Esophagus muscularis mucosa (tissue), 4 donors: ENCODE measurements at regions not wholly inside any gene's neighbourhood (a gene's known extent, or its start where the extent isn't known, plus 50 kb on each side); places are given as distances from the start of the nearest gene placed in this dataset.

Source experiments
- CTCF ChIP-seq, 3 experiments: fragments of 200-600 bp in 2 of 3; fragments of 450-650 bp in 1 of 3; sonication (generic) in 2 of 3; IDR thresholded peaks; one replicate each; pipeline ENCODE4 v1.5.1; 2017 to 2019; ENCODE audit warnings: antibody characterized with exemption in 3 of 3, mild to moderate bottlenecking in 2 of 3, moderate library complexity in 1 of 3
- EP300 ChIP-seq: sonication (generic); formaldehyde crosslinking; IDR thresholded peaks from one replicate; pipeline ENCODE4 v1.6.1; 2017; ENCODE audit warnings: antibody characterized with exemption
- POLR2A ChIP-seq: fragments of 450-650 bp; IDR thresholded peaks from one replicate; pipeline ENCODE4 v1.6.1; 2017; ENCODE audit warnings: antibody characterized with exemption, moderate library complexity, mild to moderate bottlenecking, low read depth
- POLR2AphosphoS5 ChIP-seq, 2 donors: sonication (generic); formaldehyde crosslinking; IDR thresholded peaks; one replicate each; pipeline ENCODE4 v1.6.1; 2017; ENCODE audit warnings: antibody characterized with exemption in 2 of 2

- no peak for TF ChIP-seq CTCF (IDR thresholded peaks at IDR 0.05)
- no peak for TF ChIP-seq EP300
- no peak for TF ChIP-seq POLR2A
- TF ChIP-seq POLR2AphosphoS5 (IDR thresholded peaks at IDR 0.05), result no peak
These were observed 148.7 kb downstream of the SPATA18 start for GRCh38 chr4:52199574-52200338.
